ENCODE measurements at regions not wholly inside any gene's neighbourhood (a gene's known extent, or its start where the extent isn't known, plus 50 kb on each side); places are given as distances from the start of the nearest gene placed in this dataset.

GRCh38 chr1:68717330-68717729, 220.4 kb upstream of the DEPDC1 start:
- no peaks in the 10 kb centered on the region for H3K79me2 ChIP-seq (ENCODE audit: insufficient read depth, low read length)
- no peaks in the 10 kb centered on the region for H3K36me3 ChIP-seq (ENCODE audit: insufficient read depth, low read length)
- H3K4me3 ChIP-seq (ENCODE audit: low read depth, low read length, poor library complexity, severe bottlenecking) = no peak overlapping the region
- H3K9me2 ChIP-seq (ENCODE audit: low read depth, low read length) = no peaks in the 10 kb centered on the region
- TF ChIP-seq CTCF (IDR thresholded peaks at IDR 0.05; ENCODE audit: low read length) (no peak), EZH2 (IDR thresholded peaks at IDR 0.05; ENCODE audit: borderline replicate concordance, low read length) (no peak)
- H3K27ac ChIP-seq (ENCODE audit: low read depth, low read length, poor library complexity, severe bottlenecking) = no peak overlapping the region
- no peak overlapping the region for H3K4me2 ChIP-seq (ENCODE audit: low read length)
- no peaks in the 10 kb centered on the region for H3K27me3 ChIP-seq (ENCODE audit: insufficient read depth, low read length)
- H2AFZ ChIP-seq (ENCODE audit: low read length) = no peak overlapping the region
- no peaks in the 10 kb centered on the region for H3F3A ChIP-seq (ENCODE audit: insufficient read depth, low read length)
- no peaks in the 10 kb centered on the region for H4K20me1 ChIP-seq (ENCODE audit: insufficient read depth, low read length)
- H3K9ac ChIP-seq (ENCODE audit: low read length) = no peak overlapping the region
- no peaks in the 10 kb centered on the region for H3K9me3 ChIP-seq (ENCODE audit: low read length)
- no peaks in the 10 kb centered on the region for H3K4me1 ChIP-seq (ENCODE audit: insufficient read depth, low read length, severe bottlenecking)

- Histone ChIP-seq H3F3A (ENCODE audit: insufficient read depth, low read length) (no peaks in the 10 kb centered on the region), H3K9me3 (ENCODE audit: low read length) (no peaks in the 10 kb centered on the region), H3K4me1 (ENCODE audit: insufficient read depth, low read length, severe bottlenecking) (no peaks in the 10 kb centered on the region), H2AFZ (ENCODE audit: low read length) (no peak overlapping the region), H3K9me2 (ENCODE audit: low read depth, low read length) (no peaks in the 10 kb centered on the region), H3K27me3 (ENCODE audit: insufficient read depth, low read length) (no peaks in the 10 kb centered on the region), H3K9ac (ENCODE audit: low read length) (no peak overlapping the region), H3K27ac (ENCODE audit: low read depth, low read length, poor library complexity, severe bottlenecking) (no peak overlapping the region), H3K4me3 (ENCODE audit: low read depth, low read length, poor library complexity, severe bottlenecking) (no peak overlapping the region), H3K4me2 (ENCODE audit: low read length) (no peak overlapping the region), H3K36me3 (ENCODE audit: insufficient read depth, low read length) (no peaks in the 10 kb centered on the region), H3K79me2 (ENCODE audit: insufficient read depth, low read length) (no peaks in the 10 kb centered on the region), H4K20me1 (ENCODE audit: insufficient read depth, low read length) (no peaks in the 10 kb centered on the region)
- TF ChIP-seq EZH2 (IDR thresholded peaks at IDR 0.05; ENCODE audit: borderline replicate concordance, low read length) (no peak), CTCF (IDR thresholded peaks at IDR 0.05; ENCODE audit: low read length) (no peak)
Observed at GRCh38 chr1:68720476-68720875, 223.6 kb upstream of the DEPDC1 start.

- no peak overlapping the region for H3K27ac ChIP-seq (ENCODE audit: low read depth, low read length, poor library complexity, severe bottlenecking)
- no peak overlapping the region for H3K4me3 ChIP-seq (ENCODE audit: low read depth, low read length, poor library complexity, severe bottlenecking)
- H2AFZ ChIP-seq (ENCODE audit: low read length) = no peak overlapping the region
- H3K9me2 ChIP-seq (ENCODE audit: low read depth, low read length) = no peaks in the 10 kb centered on the region; the same call in 1 of the 2 replicates
- H3K9me3 ChIP-seq (ENCODE audit: low read length) = no peaks in the 10 kb centered on the region
- H3K79me2 ChIP-seq (ENCODE audit: insufficient read depth, low read length) = no peaks in the 10 kb centered on the region
- no peaks in the 10 kb centered on the region for H3F3A ChIP-seq (ENCODE audit: insufficient read depth, low read length)
- no peak overlapping the region for H3K4me2 ChIP-seq (ENCODE audit: low read length)
- H4K20me1 ChIP-seq (ENCODE audit: insufficient read depth, low read length) = no peaks in the 10 kb centered on the region
- no peaks in the 10 kb centered on the region for H3K36me3 ChIP-seq (ENCODE audit: insufficient read depth, low read length)
- TF ChIP-seq CTCF (IDR thresholded peaks at IDR 0.05; ENCODE audit: low read length) = no peak
- TF ChIP-seq EZH2 (IDR thresholded peaks at IDR 0.05; ENCODE audit: borderline replicate concordance, low read length) = no peak
- no peak overlapping the region for H3K9ac ChIP-seq (ENCODE audit: low read length)
- H3K4me1 ChIP-seq (ENCODE audit: insufficient read depth, low read length, severe bottlenecking) = no peaks in the 10 kb centered on the region
- H3K27me3 ChIP-seq (ENCODE audit: insufficient read depth, low read length) = no peaks in the 10 kb centered on the region
Observed at GRCh38 chr1:68723791-68724190, 226.9 kb upstream of the DEPDC1 start.
